ENCODE measurements at regions not wholly inside any gene's neighbourhood (a gene's known extent, or its start where the extent isn't known, plus 50 kb on each side); places are given as distances from the start of the nearest gene placed in this dataset.
A peak's percentile ranks its signal among the peaks of the same experiment; 100 is the strongest.

DNA sequence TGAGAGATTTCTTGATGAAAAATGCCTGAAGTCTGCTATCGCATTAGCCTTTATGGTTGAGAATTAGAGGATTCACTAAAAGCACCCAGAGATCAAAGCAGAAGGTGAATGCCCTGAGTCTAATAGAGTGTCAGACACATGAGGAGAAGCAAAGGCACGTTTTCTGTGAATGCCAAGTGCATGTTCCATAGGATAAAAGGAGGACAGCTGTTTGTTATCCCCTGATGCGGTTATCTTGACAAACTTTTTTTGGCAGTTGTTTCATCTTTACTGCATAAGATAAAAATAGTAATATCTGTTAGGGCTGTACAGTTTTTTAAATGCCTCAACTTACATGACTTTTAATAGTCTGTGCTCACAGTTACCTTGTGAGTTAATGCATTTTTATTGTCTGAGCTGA is 65.3 kb upstream of the CD96 start:
- TF ChIP-seq, protein P1, sequence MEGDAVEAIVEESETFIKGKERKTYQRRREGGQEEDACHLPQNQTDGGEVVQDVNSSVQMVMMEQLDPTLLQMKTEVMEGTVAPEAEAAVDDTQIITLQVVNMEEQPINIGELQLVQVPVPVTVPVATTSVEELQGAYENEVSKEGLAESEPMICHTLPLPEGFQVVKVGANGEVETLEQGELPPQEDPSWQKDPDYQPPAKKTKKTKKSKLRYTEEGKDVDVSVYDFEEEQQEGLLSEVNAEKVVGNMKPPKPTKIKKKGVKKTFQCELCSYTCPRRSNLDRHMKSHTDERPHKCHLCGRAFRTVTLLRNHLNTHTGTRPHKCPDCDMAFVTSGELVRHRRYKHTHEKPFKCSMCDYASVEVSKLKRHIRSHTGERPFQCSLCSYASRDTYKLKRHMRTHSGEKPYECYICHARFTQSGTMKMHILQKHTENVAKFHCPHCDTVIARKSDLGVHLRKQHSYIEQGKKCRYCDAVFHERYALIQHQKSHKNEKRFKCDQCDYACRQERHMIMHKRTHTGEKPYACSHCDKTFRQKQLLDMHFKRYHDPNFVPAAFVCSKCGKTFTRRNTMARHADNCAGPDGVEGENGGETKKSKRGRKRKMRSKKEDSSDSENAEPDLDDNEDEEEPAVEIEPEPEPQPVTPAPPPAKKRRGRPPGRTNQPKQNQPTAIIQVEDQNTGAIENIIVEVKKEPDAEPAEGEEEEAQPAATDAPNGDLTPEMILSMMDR (IDR thresholded peaks at IDR 0.05; ENCODE audit: low read depth, low read length, missing input control) = no peak
- TF ChIP-seq YY1 (IDR thresholded peaks at IDR 0.05) (no peak), HNF4A (conservative IDR thresholded peaks at IDR 0.05) (no peak)
- TF ChIP-seq, protein P2, sequence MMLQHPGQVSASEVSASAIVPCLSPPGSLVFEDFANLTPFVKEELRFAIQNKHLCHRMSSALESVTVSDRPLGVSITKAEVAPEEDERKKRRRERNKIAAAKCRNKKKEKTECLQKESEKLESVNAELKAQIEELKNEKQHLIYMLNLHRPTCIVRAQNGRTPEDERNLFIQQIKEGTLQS (IDR thresholded peaks at IDR 0.05) = no peak
- no peak overlapping the region for H3K9ac ChIP-seq (ENCODE audit: low read depth in 1 of 2, low read length in 2 of 2)
- H3K4me3 ChIP-seq (ENCODE audit: low read depth in 1 of 3, low read length in 3 of 3) = no peak overlapping the region
- H3K4me1 ChIP-seq (ENCODE audit: control insufficient read depth in 4 of 4, insufficient read depth in 4 of 4, low read length in 3 of 4) = no peaks in the 10 kb centered on the region
- WGBS = 74% methylated on average over 3 of the region's 3 CpGs
- H3K27ac ChIP-seq (ENCODE audit: low read depth in 1 of 2, low read length in 2 of 2) = no peak overlapping the region
- no peak for DNase-seq (ENCODE audit: low spot score)
- H3K27me3 ChIP-seq (ENCODE audit: control insufficient read depth in 4 of 4, insufficient read depth in 4 of 4, low read length in 3 of 4) = no peaks in the 10 kb centered on the region
- H3K36me3 ChIP-seq (ENCODE audit: control insufficient read depth in 4 of 4, insufficient read depth in 3 of 4, low read depth in 1 of 4, low read length in 3 of 4) = no peaks in the 10 kb centered on the region
- no peaks in the 10 kb centered on the region for H3K9me3 ChIP-seq (ENCODE audit: control insufficient read depth in 4 of 4, low read length in 3 of 4)

DNA sequence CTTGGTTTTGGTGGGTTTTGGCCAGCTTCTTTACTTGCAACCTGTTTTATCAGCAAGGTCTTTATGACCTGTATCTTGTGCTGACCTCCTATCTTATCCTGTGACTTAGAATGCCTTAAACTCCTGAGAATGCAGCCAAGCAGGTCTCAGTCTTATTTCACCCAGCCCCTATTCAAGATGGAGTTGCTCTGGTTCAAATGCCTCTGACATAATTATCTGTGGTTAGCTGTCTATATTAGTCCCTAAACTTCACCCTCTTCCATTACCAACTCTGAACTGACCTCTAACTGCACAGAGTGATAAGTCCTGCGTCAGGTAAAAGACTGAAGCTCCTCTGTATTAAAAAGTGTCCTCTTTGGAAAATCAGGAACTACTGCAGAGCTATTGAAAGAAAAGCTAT is 61.9 kb upstream of the CD96 start:
- Histone ChIP-seq H3K27me3 (ENCODE audit: control insufficient read depth in 4 of 4, insufficient read depth in 4 of 4, low read length in 3 of 4) (no peaks in the 10 kb centered on the region), H3K4me1 (ENCODE audit: control insufficient read depth in 4 of 4, insufficient read depth in 4 of 4, low read length in 3 of 4) (no peaks in the 10 kb centered on the region), H3K27ac (ENCODE audit: low read depth in 1 of 2, low read length in 2 of 2) (no peak overlapping the region), H3K9ac (ENCODE audit: low read depth in 1 of 2, low read length in 2 of 2) (no peak overlapping the region), H3K36me3 (ENCODE audit: control insufficient read depth in 4 of 4, insufficient read depth in 3 of 4, low read depth in 1 of 4, low read length in 3 of 4) (no peaks in the 10 kb centered on the region), H3K4me3 (ENCODE audit: low read depth in 1 of 3, low read length in 3 of 3) (no peak overlapping the region), H3K9me3 (ENCODE audit: control insufficient read depth in 4 of 4, low read length in 3 of 4) (no peaks in the 10 kb centered on the region)
- WGBS = 94% methylated on average over 1 of the region's 1 CpG
- peak; percentile 11 for TF ChIP-seq HNF4G (IDR thresholded peaks at IDR 0.05)
- TF ChIP-seq, protein P2 (IDR thresholded peaks at IDR 0.05) = no peak
- no peak for DNase-seq (ENCODE audit: low spot score)

DNA sequence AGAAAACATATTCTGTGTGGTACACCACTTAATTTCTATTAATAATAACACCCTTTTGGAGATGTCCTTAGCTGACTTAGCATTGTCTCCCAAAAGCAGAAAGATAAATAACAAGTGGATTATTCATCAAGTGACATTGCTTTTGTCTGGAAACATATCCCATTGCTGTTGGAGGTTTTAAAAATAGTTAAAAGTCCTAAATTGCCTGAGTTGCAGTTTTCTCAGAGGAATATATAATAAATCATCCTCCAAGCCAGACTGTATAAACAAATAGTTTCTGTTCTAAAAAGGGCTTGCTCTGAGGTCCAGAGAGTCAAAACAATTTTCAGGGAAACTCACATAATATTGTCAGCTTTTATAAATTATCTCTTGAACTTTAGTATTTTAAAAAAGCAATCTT is 60.4 kb upstream of the CD96 start:
- TF ChIP-seq, protein P1 (IDR thresholded peaks at IDR 0.05; ENCODE audit: low read depth, low read length, missing input control) = no peak
- TF ChIP-seq, protein P3, sequence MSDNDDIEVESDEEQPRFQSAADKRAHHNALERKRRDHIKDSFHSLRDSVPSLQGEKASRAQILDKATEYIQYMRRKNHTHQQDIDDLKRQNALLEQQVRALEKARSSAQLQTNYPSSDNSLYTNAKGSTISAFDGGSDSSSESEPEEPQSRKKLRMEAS (IDR thresholded peaks at IDR 0.05) = no peak
- TF ChIP-seq FOXA2 (IDR thresholded peaks at IDR 0.05) = no peak
- no peak for TF ChIP-seq RXRA (IDR thresholded peaks at IDR 0.05)
- TF ChIP-seq TAF1 (conservative IDR thresholded peaks at IDR 0.05) = no peak
- no peak for TF ChIP-seq SP1 (IDR thresholded peaks at IDR 0.05)
- TF ChIP-seq, protein P4, sequence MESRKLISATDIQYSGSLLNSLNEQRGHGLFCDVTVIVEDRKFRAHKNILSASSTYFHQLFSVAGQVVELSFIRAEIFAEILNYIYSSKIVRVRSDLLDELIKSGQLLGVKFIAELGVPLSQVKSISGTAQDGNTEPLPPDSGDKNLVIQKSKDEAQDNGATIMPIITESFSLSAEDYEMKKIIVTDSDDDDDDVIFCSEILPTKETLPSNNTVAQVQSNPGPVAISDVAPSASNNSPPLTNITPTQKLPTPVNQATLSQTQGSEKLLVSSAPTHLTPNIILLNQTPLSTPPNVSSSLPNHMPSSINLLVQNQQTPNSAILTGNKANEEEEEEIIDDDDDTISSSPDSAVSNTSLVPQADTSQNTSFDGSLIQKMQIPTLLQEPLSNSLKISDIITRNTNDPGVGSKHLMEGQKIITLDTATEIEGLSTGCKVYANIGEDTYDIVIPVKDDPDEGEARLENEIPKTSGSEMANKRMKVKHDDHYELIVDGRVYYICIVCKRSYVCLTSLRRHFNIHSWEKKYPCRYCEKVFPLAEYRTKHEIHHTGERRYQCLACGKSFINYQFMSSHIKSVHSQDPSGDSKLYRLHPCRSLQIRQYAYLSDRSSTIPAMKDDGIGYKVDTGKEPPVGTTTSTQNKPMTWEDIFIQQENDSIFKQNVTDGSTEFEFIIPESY (IDR thresholded peaks at IDR 0.05) = no peak
- no peak for TF ChIP-seq EGR1 (IDR thresholded peaks at IDR 0.05; ENCODE audit: low read depth in 2 of 2)
- no peak for TF ChIP-seq HNF4A (conservative IDR thresholded peaks at IDR 0.05)
- no peak for TF ChIP-seq YY1 (IDR thresholded peaks at IDR 0.05)
- no peak for TF ChIP-seq FOXA1 (IDR thresholded peaks at IDR 0.05)
- TF ChIP-seq NR2F2 (IDR thresholded peaks at IDR 0.05) = no peak
- no peak for TF ChIP-seq RAD21 (IDR thresholded peaks at IDR 0.05)
- TF ChIP-seq, protein P5, sequence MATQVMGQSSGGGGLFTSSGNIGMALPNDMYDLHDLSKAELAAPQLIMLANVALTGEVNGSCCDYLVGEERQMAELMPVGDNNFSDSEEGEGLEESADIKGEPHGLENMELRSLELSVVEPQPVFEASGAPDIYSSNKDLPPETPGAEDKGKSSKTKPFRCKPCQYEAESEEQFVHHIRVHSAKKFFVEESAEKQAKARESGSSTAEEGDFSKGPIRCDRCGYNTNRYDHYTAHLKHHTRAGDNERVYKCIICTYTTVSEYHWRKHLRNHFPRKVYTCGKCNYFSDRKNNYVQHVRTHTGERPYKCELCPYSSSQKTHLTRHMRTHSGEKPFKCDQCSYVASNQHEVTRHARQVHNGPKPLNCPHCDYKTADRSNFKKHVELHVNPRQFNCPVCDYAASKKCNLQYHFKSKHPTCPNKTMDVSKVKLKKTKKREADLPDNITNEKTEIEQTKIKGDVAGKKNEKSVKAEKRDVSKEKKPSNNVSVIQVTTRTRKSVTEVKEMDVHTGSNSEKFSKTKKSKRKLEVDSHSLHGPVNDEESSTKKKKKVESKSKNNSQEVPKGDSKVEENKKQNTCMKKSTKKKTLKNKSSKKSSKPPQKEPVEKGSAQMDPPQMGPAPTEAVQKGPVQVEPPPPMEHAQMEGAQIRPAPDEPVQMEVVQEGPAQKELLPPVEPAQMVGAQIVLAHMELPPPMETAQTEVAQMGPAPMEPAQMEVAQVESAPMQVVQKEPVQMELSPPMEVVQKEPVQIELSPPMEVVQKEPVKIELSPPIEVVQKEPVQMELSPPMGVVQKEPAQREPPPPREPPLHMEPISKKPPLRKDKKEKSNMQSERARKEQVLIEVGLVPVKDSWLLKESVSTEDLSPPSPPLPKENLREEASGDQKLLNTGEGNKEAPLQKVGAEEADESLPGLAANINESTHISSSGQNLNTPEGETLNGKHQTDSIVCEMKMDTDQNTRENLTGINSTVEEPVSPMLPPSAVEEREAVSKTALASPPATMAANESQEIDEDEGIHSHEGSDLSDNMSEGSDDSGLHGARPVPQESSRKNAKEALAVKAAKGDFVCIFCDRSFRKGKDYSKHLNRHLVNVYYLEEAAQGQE (IDR thresholded peaks at IDR 0.05) = no peak
- TF ChIP-seq JUND (IDR thresholded peaks at IDR 0.05) = no peak
- TF ChIP-seq HNF4G (IDR thresholded peaks at IDR 0.05) = no peak
- TF ChIP-seq GABPA (IDR thresholded peaks at IDR 0.05 in 1 of 2, conservative IDR thresholded peaks at IDR 0.05 in 1 of 2) = no peak
- TF ChIP-seq, protein P2 (IDR thresholded peaks at IDR 0.05) = no peak
- no peak for DNase-seq (ENCODE audit: low spot score)

More for the DNA sequence above, 60.4 kb upstream of the CD96 start:
- H3K27ac ChIP-seq (ENCODE audit: low read depth in 1 of 2, low read length in 2 of 2) = no peak overlapping the region
- H3K4me3 ChIP-seq (ENCODE audit: low read depth in 1 of 3, low read length in 3 of 3) = no peak overlapping the region
- H3K36me3 ChIP-seq (ENCODE audit: control insufficient read depth in 4 of 4, insufficient read depth in 3 of 4, low read depth in 1 of 4, low read length in 3 of 4) = no peaks in the 10 kb centered on the region
- H3K9me3 ChIP-seq (ENCODE audit: control insufficient read depth in 4 of 4, low read length in 3 of 4) = no peaks in the 10 kb centered on the region
- H3K27me3 ChIP-seq (ENCODE audit: control insufficient read depth in 4 of 4, insufficient read depth in 4 of 4, low read length in 3 of 4) = no peaks in the 10 kb centered on the region
- H3K9ac ChIP-seq (ENCODE audit: low read depth in 1 of 2, low read length in 2 of 2) = no peak overlapping the region
- H3K4me1 ChIP-seq (ENCODE audit: control insufficient read depth in 4 of 4, insufficient read depth in 4 of 4, low read length in 3 of 4) = no peaks in the 10 kb centered on the region
